GM19468 (cell line): ENCODE measurements at regions not wholly inside any gene's neighbourhood (a gene's known extent, or its start where the extent isn't known, plus 50 kb on each side); places are given as distances from the start of the nearest gene placed in this dataset.

Experiments used
- ATAC-seq: cut with Tn5 transposase; IDR thresholded peaks from one replicate; pipeline ENCODE4 v1.9.1; 2021; ENCODE audit warnings: mild to moderate bottlenecking, moderate library complexity, moderate number of reproducible peaks; ENCODE audit not compliant: unreplicated experiment; ENCODE audit errors: extremely low read depth

DNA sequence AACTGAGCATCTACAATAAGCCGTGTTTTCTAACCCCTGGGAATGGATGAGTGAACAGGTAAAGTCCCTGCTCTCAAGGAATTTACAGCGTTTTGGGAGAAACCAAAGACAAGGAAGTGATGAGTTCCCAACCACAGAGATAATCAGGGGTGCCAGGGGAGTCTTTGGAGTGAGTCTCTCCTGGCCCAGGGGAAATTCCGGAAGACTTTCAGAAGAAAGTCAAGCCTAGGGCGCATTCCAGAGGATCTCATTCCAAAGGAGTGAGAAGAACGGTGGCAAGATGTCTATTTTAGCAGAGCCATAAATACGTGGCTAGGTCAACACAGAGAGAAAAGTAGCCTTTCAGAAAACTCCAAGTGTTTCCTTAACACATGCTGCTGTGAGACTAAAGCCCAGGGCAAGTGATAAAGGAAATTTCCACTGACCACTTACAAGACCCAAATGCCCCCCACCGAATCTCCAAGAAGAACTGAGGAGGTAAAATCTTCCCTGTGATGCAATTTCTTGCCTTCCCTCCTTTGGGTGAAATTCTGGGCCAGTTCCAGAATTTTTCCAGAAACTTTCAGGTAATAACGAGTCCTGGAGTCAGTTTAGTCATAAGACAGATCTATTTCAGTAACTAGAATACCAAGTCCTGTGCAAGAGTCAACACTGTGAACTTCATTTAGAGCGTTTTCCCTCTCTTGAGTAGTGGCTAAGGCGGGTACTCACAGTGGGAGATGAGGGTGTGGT, 437.4 kb downstream of the NR2F2 start:
- no peak for ATAC-seq

DNA sequence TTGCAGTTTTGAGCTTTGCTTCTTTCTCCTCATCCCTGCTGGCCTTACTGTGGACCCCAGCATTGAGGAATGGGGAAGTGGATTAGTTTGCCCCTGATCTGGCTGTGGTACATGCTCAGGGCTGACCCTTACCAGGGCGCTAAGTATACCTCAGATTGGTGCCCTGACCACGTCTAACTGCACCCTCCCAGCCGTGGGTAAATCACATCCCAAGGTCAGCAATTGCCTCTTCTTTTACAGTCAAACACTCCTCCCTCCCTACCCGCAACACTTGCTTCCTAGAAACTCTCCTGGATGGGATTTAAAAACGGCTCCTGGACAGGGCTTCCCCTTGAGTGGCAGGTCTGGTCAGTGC, 437.9 kb downstream of the NR2F2 start:
- ATAC-seq: no peak

DNA sequence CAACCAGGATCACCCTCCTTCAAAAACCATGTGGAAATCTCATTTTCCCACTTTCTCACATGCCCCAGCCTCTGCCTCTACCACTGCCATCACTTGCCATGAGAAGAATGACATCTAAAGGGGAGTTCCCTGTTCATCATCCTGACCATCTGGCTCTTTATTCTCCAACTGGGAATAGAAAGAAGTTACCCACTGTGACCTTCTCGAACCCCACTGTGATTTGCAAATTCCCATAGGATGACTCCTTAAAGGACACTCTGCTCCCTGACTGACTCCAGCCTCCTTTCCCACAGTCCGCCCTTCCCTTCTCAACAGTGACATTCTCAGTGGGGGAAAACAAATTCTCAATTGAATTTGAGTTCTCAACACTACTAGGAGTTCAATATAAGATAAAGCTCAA, 440.5 kb downstream of the NR2F2 start:
- ATAC-seq: no peak

DNA sequence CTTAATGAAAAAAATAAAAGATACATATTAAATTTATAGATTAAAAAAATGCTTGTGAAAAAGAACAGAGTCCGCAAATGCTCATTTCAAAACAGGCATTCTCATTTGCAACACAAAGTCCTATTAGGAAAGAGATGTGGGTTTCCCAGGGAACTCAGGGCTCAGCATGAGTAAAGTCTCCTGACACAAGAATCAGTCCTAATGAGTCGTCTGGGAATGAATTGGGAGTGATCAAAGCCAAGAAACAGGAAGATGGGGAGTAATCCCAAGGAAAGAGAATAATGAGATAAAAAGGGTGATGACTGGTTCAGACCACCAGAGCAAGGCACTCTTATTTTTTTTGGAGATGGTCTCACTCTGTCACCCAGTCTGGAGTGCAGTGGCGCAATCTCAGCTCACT, 443.7 kb downstream of the NR2F2 start:
- no peak for ATAC-seq

DNA sequence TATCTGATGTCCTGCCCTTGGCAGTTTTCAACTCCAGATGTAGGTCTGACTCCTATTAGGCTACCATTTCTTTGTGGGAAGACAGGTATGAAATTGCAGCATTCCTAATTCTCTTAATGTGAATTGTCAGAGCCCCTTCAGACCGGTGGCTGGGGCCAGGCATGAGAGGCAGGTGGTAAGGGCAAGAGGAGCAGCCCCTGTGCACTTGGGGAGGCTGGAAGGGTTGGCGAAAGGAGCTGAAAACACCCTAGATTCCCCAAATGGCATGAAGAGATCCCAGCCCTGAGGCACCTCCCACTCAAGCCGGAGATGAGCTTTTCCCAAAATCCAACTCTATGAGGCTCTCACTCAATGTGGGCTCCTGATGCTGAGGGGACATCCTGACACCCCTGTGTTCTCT, 453.2 kb downstream of the NR2F2 start:
- ATAC-seq: no peak

DNA sequence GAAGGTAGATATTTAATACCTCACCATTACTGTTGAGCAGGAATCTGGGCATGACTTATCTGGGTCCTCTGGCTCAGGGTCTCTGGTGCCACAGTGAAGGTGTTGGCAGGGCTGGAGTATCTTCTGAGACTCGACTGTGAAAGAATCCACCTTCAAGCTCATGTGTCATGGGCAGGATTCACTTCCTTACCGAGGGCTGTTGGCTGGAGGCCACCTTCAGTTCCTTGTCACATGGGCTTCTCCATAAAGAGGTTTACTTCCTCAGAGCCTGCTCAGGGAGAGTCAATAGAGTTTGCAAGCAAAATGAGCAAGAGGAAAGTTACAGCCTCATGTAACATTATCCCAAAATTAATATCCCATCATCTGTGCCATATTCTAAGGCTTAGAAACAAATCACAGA, 459.5 kb downstream of the NR2F2 start:
- ATAC-seq: no peak

DNA sequence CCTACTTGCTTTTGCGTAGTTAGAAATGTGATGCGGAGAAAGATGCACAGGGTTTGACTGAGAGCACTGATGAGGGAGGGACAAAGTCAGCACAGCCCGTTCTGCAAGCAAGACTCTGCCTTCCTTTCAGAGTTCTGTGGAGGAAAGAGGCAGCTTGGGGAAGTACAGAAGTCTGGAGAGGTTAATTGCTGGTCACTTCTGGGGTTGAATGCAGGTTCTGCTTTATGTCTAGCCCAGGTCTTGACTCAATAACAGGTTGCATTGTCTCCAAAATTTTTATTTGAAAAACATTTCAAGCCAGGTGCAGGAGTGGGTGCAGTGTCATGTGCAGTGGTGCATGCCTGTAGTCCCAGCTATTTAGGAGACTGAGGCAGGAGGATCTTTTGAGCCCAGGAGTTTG, 461.7 kb downstream of the NR2F2 start:
- no peak for ATAC-seq

DNA sequence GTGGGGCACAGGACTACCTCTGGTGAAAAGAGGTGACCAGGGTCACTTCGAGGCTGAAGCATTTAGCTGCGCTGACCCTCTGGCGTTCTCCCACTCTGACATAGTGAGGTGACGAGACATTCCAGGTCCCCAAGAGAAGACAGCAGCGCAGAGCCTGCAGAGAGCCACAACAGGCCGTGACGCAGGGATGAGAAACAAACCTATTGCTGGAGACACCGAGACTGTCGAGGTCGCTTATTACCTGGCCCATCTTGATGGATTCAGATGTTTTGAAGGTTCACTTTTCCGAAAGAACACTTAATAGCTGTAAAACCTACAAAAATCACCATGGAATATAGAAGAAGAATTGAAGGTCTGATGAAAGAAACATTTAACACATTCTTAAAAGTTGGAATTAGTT, 466.3 kb downstream of the NR2F2 start:
- ATAC-seq: no peak

DNA sequence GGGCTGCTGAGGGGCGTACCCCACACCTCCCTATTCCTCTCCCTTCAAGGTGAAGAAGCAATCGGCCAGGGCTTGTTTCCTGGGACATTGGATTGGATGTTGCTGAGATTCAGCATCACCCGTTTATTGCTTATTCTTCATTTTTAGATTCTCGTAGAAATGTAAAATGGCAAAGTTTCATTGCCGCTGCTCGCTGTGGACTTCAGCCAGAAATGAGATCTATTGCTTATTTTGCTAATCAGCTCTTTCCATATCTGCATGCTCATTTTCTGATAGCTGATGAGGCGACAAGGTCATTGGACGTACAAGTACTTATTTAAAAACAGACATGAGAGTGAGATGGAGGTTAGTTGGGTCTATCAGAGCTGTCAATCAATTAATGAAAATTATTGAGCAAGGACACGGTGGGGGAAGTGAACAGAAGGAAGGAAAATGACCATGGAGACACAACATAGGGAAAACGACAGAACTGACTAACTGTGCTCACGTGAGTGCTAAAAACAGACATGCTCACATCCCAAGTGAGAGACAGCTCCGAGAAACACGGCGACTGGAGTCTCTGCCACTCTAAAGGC, 471.2 kb downstream of the NR2F2 start:
- no peak for ATAC-seq

DNA sequence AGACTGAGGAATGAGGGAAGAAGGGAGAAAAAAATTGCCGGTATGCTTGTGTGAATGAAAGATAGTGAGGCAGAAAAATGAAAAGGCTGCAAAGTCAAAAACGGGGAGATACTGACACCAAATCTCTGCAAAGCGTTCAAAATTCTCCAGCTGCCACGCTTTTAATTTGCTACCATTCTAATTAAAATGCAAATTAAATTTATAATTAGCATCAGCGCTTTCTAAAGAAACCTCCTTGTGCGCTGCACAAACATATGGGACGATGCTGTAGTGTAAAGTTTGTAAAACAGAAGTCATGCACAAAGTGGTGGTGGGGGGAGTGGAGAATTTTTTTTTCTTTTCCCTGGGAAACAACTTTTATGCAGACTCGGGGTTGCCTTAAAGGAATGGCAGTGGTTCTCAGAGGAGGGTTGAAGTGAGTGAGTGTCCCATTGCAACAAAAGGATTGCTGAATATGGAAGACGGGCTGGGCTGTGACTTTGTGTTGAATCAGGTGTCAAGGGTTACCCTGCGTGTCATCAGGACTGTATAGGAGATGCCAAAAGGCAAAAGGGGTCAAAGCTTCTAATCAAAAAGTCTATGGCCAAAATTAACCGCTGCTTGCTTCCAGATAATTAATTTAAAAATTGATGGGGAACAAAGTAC, 472.2 kb downstream of the NR2F2 start:
- ATAC-seq: no peak

DNA sequence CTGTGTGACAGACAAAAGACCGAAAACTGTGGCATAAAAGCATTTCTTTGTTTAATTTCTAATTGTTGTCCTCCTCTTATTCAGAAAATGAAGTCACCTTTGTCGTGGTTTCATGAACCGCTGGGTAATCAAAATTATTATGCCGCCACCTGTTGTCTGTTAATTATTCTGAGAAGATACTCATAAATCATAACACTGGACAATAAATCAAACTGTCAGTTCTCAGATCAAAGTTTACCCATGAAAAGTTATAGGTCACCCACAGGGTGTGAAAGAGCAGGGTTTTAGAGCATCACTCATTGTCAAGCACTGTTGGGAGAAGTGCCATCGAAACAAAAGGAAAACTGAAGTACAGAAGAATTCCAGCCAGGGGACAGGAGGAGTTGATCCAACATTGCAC, 474.3 kb downstream of the NR2F2 start:
- ATAC-seq: no peak

DNA sequence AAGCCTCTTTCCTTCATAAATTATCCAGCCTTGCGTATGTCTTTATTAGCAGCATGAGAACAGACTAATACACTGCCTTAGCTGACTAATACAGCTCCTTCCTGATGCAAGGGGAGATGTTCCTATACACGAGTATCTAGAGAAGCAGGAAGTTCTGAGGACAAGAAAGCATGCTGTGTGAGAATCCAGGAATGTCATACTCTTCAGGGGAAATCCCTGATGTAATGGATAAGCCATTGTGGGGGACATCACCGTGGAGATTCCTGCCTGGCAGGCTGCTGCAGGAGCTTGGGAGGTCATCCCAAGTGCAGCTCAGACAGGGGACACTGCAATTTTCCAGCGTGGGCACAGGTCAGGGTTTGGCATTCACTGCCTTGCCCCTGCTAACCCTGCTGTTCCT, 476.9 kb downstream of the NR2F2 start:
- ATAC-seq: no peak

DNA sequence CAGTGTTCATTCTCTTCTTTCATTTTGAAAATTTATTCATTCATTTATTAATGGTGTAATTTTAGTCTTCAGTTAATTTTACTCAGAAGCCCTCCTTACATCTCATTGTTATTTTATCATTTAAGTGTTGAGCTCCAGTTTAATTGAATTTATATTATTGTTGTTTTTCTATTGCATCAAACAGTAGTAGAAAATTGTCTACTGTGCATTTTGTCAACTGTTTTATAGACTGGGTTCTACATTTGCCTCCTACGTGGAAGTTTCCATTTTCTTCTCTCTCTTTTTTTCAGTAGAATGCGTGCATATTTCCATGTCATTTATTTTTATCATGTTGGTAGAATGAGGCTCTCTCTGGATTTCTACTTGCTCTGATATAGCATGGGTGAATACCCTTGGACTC, 487.4 kb downstream of the NR2F2 start:
- no peak for ATAC-seq

DNA sequence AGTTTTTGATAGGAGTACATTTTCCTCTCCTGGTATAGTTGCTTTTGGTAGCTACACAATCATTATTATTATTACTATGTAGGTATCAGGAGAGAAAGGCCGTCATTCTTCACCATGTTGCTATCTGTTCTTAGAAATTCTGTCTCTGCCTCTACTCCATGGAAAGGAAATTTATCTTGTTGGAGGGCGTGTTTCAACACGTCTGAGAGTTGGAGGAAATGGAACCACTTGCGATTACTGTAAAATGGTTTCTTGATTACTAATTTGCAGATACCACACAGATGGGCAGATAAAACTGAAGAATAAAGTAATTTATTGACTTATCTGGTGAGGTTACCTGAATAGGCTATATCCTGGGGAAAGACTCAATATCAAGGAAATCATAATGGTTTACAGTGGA, 488.4 kb downstream of the NR2F2 start:
- ATAC-seq: no peak

DNA sequence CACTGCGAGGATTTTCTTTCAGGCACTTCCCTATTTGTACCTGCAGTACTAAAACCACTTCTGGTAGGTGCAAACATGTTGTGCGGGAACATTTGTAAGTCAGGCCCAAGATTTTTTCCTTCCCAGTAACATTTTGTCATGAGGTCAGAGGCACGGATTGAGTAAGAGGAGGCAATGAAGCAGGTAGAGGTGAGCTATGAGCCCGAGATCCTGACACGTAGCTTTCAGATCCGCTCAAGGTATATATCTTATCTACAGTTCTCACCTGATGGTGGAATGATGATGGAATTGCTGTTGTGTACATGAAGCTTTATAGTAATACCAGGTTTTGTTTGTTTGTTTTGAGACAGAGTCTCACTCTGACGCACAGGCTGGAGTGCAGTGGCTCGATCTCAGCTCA, 497.5 kb downstream of the NR2F2 start:
- ATAC-seq: no peak

DNA sequence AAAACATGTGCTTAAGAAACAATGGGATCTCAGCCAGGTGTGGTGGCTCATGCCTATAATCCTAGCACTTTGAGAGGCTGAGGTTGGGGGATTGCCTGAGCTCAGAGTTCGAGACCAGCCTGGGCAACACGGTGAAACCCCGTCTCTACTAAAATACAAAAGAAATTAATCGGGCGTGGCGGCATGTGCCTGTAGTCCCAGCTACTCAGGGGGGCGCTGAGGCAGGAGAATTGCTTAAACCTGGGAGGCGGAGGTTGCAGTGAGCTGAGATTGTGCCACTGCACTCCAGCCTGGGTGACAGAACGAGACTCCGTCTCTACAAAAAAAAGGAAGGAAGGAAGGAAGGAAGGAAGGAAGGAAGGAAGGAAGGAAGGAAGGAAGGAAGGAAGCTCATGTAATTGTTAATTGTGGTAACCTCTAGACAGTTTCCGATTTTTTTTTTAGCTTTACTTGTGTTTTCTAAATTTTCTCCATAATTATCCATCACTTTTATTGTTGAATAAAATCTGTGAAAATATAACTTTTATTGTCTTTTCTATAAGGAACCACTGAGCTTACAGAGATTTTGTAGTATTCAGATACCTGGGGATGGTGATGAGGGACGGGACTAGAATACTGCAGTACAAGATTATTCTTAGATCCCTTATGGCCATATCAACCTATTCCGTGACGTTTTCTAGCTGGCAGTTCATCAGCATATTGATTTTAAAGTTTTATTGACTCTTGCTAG, 506.9 kb downstream of the NR2F2 start:
- ATAC-seq: no peak

DNA sequence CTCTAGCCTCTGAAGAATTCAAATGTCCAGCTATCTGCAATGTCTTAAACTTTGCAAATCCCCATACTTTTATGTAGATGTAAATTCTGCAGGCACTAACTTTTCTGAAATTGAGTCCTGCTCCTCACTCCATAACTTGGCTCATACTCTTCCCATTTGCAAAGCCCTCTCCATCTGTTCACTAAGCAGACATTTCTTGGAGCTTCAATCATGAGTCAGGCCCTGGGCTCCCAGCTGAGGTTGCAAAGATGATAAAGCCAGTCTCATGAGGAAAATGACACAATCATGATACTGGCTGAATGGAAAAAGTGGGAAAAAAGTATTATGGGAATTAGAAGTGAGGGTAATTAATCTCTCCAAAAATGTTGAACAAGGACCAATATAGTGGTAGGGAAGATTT, 507.6 kb downstream of the NR2F2 start:
- ATAC-seq: no peak

DNA sequence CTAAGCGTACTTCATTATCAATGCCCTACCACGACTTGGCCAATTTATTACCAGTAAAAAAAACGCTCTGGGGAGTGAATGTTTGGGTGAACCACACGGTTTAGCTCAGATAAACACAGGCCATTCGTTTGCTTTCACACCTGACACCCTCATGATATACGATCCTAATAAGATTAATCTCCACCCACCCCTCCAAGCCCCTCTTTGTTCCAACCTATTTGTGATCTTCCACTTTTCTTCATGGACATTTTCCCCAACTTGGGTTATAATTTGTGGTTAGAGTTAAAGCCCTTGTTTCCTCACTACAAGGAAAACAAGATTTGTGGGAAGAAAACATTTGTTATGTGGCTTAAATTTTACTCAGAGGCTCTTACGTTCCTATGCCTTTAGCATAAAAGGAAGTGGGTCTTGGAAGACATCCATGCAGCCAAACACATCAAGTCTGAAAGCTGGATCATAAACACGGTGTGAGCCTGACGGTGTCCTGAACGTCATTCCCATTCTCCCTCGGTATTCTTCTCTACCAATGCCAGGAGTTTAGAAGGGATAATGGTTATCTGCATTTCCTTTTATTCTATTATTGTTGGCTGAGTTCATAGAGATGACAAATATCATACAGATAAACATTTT, 518.9 kb downstream of the NR2F2 start:
- no peak for ATAC-seq

DNA sequence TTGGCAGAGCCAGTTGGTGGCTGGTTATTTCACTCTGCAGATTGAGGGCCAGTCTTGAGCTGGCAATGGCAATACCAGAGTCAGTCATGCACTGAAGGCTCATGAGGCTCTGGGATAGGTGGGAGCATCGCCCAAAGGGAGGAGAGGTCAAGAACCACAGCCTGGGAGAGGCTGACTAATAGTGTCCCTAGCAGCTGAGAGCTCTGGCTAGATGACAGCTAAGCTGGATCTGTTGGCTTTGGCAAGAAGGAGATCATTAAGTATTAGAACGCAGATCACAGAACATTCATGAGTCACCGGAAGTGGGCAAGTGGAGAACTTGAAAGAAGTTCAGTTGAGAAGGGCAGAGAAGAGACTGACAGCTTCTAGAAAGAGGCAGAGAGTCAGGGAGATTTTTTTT, 521.1 kb downstream of the NR2F2 start:
- ATAC-seq: no peak

DNA sequence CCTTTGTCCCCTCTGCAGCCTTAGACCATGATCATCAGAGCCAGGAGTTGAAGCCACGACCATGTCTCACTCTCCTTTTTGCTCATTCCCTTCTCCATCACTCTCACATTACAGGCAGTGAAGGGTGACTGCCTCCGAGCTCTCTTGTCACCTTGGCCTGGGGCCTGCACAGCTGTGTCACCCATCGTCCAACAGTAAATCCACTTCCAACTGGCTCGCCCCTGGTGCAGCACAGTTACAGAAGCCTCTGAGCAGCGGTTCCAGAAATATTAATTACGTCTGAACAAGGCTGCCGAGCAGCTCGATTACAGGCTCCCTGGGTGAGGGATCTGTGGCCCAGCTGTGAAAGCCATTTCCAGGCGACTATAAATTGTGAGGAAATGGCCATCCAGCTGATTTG, 528.2 kb downstream of the NR2F2 start:
- ATAC-seq: no peak

DNA sequence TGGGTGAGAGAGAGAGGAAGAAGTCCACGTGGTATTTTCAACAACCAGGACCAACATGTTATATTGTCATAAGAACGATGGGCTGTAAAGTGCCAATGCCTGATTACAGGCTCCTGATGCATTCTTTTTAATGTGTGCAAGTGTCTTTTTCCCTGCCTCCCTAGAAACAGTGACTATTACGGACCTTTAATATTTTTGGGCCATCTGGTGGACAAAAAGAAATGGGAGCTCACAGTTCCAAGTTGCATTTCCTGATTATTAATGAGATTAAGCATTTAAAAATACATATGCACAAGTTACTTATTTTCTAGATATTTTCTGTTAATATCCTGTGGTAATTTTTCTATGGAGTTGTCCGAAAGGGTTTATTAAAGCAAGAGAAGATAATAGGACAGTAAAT, 530.2 kb downstream of the NR2F2 start:
- no peak for ATAC-seq
